Thyroid gland (tissue), 4 donors: ENCODE measurements at regions not wholly inside any gene's neighbourhood (a gene's known extent, or its start where the extent isn't known, plus 50 kb on each side); places are given as distances from the start of the nearest gene placed in this dataset.

Source experiments
- CTCF ChIP-seq, 6 experiments: fragments of 200-600 bp in 3 of 6; fragments of 450-650 bp in 3 of 6; sonication (generic) in 3 of 6; IDR thresholded peaks; one replicate each; pipeline ENCODE4 v1.5.1; 2016 to 2019; ENCODE audit warnings: antibody characterized with exemption in 6 of 6, mild to moderate bottlenecking in 2 of 6, inconsistent platforms in 1 of 6, moderate library complexity in 1 of 6
- POLR2A ChIP-seq, 2 donors: fragments of 450-650 bp; IDR thresholded peaks; one replicate each; pipeline ENCODE4 v1.6.1; 2017; ENCODE audit warnings: antibody characterized with exemption in 2 of 2, mild to moderate bottlenecking in 2 of 2, moderate library complexity in 1 of 2

- no peak for TF ChIP-seq POLR2A (IDR thresholded peaks at IDR 0.05)
- TF ChIP-seq CTCF (IDR thresholded peaks at IDR 0.05) = no peak
Measured at GRCh38 chr18:41262688-41263087, 692.3 kb upstream of the PIK3C3 start.
